ENCODE measurements at regions not wholly inside any gene's neighbourhood (a gene's known extent, or its start where the extent isn't known, plus 50 kb on each side); places are given as distances from the start of the nearest gene placed in this dataset.

- no peak for DNase-seq (ENCODE audit: low spot score)
Observed at GRCh38 chr10:6640433-6641040, 60.5 kb upstream of the PRKCQ start.

- DNase-seq (ENCODE audit: low spot score), result no peak
Observed at GRCh38 chr10:6637053-6637452, 57.0 kb upstream of the PRKCQ start.

- DNase-seq (ENCODE audit: low spot score), result no peak
Observed at GRCh38 chr10:6635784-6636183, 55.7 kb upstream of the PRKCQ start.

Data from NAMALWA (cell line).